HFFc6 (cell line): ENCODE measurements at regions not wholly inside any gene's neighbourhood (a gene's known extent, or its start where the extent isn't known, plus 50 kb on each side); places are given as distances from the start of the nearest gene placed in this dataset.

Experiments
- DNase-seq: peaks from one replicate; pipeline ENCODE4 v3.0.0-alpha.2; 2018
- H3K27ac Mint-ChIP-seq: 2 replicates; pipeline ENCODE4 v1.8.0; 2020; ENCODE audit warnings: mild to moderate bottlenecking, mixed read lengths
- H3K27me3 Mint-ChIP-seq: 2 replicates; pipeline ENCODE4 v1.8.0; 2021; ENCODE audit warnings: mild to moderate bottlenecking, moderate library complexity, mixed read lengths; ENCODE audit not compliant: insufficient read depth
- H3K36me3 Mint-ChIP-seq: 2 replicates; pipeline ENCODE4 v1.8.0; 2021; ENCODE audit warnings: low read depth, mixed read lengths
- H3K4me1 Mint-ChIP-seq: 2 replicates; pipeline ENCODE4 v1.8.0; 2020; ENCODE audit warnings: low read depth, mixed read lengths
- H3K4me3 Mint-ChIP-seq: 2 replicates; pipeline ENCODE4 v1.8.0; 2020; ENCODE audit warnings: mild to moderate bottlenecking, moderate library complexity, mixed read lengths
- H3K9me3 Mint-ChIP-seq: 2 replicates; pipeline ENCODE4 v1.8.0; 2020; ENCODE audit warnings: mild to moderate bottlenecking, mixed read lengths
- CTCF ChIP-seq: fragments of 200-600 bp; sonication (generic); IDR thresholded peaks from 2 replicates; pipeline ENCODE4 v1.5.0; 2021; ENCODE audit warnings: antibody characterized with exemption, mild to moderate bottlenecking

- TF ChIP-seq CTCF = no peak
- H3K36me3 Mint-ChIP-seq = peaks cover 4% of the 10 kb centered on the region; the same call in 1 of the 2 replicates
- no peak for DNase-seq
- H3K27me3 Mint-ChIP-seq = peaks cover 3% of the 10 kb centered on the region; the same call in 1 of the 2 replicates
- H3K4me3 Mint-ChIP-seq = no peak overlapping the region
- no peaks in the 10 kb centered on the region for H3K4me1 Mint-ChIP-seq
- H3K9me3 Mint-ChIP-seq = peaks cover 53% of the 10 kb centered on the region
- H3K27ac Mint-ChIP-seq = no peak overlapping the region
These were observed 1151.1 kb downstream of the TYW1 start for GRCh38 chr7:68147614-68148238.

- peaks cover 4% of the 10 kb centered on the region; the same call in 1 of the 2 replicates for H3K36me3 Mint-ChIP-seq
- H3K27me3 Mint-ChIP-seq = peaks cover 3% of the 10 kb centered on the region; the same call in 1 of the 2 replicates
- H3K4me1 Mint-ChIP-seq = no peaks in the 10 kb centered on the region
- H3K4me3 Mint-ChIP-seq = no peak overlapping the region
- no peak overlapping the region for H3K27ac Mint-ChIP-seq
- TF ChIP-seq CTCF = no peak
- peaks cover 50% of the 10 kb centered on the region for H3K9me3 Mint-ChIP-seq
- no peak for DNase-seq
These were observed 1151.8 kb downstream of the TYW1 start for GRCh38 chr7:68148440-68148839.

GRCh38 chr7:68152205-68152604 lies 1155.6 kb downstream of the TYW1 start:
- Mint-ChIP-seq H3K27ac (no peak overlapping the region), H3K27me3 (peaks cover 3% of the 10 kb centered on the region; the same call in 1 of the 2 replicates), H3K4me1 (no peaks in the 10 kb centered on the region), H3K9me3 (peaks cover 46% of the 10 kb centered on the region), H3K36me3 (no peaks in the 10 kb centered on the region), H3K4me3 (no peak overlapping the region)
- no peak for DNase-seq
- no peak for TF ChIP-seq CTCF

GRCh38 chr7:68155676-68156075 lies 1159.0 kb downstream of the TYW1 start:
- H3K27ac Mint-ChIP-seq = no peak overlapping the region
- no peak overlapping the region for H3K4me3 Mint-ChIP-seq
- no peaks in the 10 kb centered on the region for H3K36me3 Mint-ChIP-seq
- no peak for TF ChIP-seq CTCF
- H3K9me3 Mint-ChIP-seq = peaks cover 47% of the 10 kb centered on the region
- DNase-seq = no peak
- peaks cover 3% of the 10 kb centered on the region; the same call in 1 of the 2 replicates for H3K27me3 Mint-ChIP-seq
- H3K4me1 Mint-ChIP-seq = no peaks in the 10 kb centered on the region

GRCh38 chr7:68158686-68159295 lies 1162.2 kb downstream of the TYW1 start:
- Mint-ChIP-seq H3K27ac (no peak overlapping the region), H3K36me3 (no peaks in the 10 kb centered on the region), H3K4me3 (no peak overlapping the region), H3K4me1 (no peaks in the 10 kb centered on the region), H3K27me3 (no peaks in the 10 kb centered on the region), H3K9me3 (peaks cover 56% of the 10 kb centered on the region)
- TF ChIP-seq CTCF = no peak
- no peak for DNase-seq
